Spleen (tissue), 7 donors: ENCODE measurements at regions not wholly inside any gene's neighbourhood (a gene's known extent, or its start where the extent isn't known, plus 50 kb on each side); places are given as distances from the start of the nearest gene placed in this dataset.

Experiments
- POLR2A ChIP-seq, 3 donors: fragments of 450-650 bp; IDR thresholded peaks; one replicate each; pipeline ENCODE4 v1.5.1; 2017; ENCODE audit warnings: antibody characterized with exemption in 3 of 3, mild to moderate bottlenecking in 1 of 3
- POLR2AphosphoS5 ChIP-seq, 3 donors: sonication (generic); formaldehyde crosslinking; IDR thresholded peaks; one replicate each; pipeline ENCODE4 v1.5.1; 2017; ENCODE audit warnings: antibody characterized with exemption in 3 of 3
- TF ChIP-seq, protein P1 (sequence below), 11 experiments: fragments of 200-600 bp in 7 of 11; fragments of 450-650 bp in 4 of 11; sonication (generic) in 4 of 11; IDR thresholded peaks in 8 of 11; conservative IDR thresholded peaks in 3 of 11; 1 replicate in 7 of 11; 2 replicates in 4 of 11; pipeline versions ENCODE4 v1.4.0 to v1.8.0; 2016 to 2021; ENCODE audit warnings: antibody characterized with exemption in 11 of 11, inconsistent platforms in 4 of 11, mild to moderate bottlenecking in 1 of 11
- donor health status: DM: no; HTN: no; CAD: no; lungs with moderate emphysema.
- donor health status: DM: no; HTN: no; CAD: no.
- donor health status: DM: no; HTN: no; CAD: no.

DNA sequence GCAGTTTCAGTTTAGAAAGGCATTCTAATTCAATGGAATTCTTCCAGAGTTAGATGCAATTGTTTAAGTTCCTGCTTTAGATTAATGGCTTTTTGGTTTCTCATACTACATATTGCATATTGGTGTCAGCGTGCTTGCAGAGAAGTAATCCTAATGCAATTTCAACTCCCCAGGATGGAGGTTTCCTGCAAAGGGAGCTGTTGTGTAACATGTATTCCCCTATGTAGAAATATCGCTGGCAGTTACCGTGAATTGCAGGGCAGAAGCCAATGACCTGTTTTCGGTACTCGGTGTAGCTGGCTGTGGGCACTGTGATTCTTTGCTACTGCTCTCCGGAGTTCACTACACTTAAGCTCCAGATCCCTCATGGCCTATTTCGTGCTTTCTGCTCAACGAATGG is 256.1 kb upstream of the PTBP2 start:
- TF ChIP-seq, protein P1, sequence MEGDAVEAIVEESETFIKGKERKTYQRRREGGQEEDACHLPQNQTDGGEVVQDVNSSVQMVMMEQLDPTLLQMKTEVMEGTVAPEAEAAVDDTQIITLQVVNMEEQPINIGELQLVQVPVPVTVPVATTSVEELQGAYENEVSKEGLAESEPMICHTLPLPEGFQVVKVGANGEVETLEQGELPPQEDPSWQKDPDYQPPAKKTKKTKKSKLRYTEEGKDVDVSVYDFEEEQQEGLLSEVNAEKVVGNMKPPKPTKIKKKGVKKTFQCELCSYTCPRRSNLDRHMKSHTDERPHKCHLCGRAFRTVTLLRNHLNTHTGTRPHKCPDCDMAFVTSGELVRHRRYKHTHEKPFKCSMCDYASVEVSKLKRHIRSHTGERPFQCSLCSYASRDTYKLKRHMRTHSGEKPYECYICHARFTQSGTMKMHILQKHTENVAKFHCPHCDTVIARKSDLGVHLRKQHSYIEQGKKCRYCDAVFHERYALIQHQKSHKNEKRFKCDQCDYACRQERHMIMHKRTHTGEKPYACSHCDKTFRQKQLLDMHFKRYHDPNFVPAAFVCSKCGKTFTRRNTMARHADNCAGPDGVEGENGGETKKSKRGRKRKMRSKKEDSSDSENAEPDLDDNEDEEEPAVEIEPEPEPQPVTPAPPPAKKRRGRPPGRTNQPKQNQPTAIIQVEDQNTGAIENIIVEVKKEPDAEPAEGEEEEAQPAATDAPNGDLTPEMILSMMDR (IDR thresholded peaks at IDR 0.05 in 8 of 11, conservative IDR thresholded peaks at IDR 0.05 in 3 of 11), result no peak
- TF ChIP-seq POLR2A (IDR thresholded peaks at IDR 0.05) (no peak), POLR2AphosphoS5 (IDR thresholded peaks at IDR 0.05) (no peak)
